Peyer's patch (tissue), 4 donors: ENCODE measurements at regions not wholly inside any gene's neighbourhood (a gene's known extent, or its start where the extent isn't known, plus 50 kb on each side); places are given as distances from the start of the nearest gene placed in this dataset.

Experiments used
- DNase-seq, 3 donors: peaks; one replicate each; pipeline ENCODE4 v3.0.0-alpha.2; 2017 to 2019
- H3K27ac ChIP-seq, 4 donors: fragments of 200-600 bp; sonication (generic); one replicate each; pipeline ENCODE4 v1.5.1; 2016 to 2019
- H3K27me3 ChIP-seq, 2 donors: fragments of 200-600 bp; sonication (generic); one replicate each; pipeline ENCODE4 v1.5.1; 2019
- H3K36me3 ChIP-seq, 3 donors: fragments of 200-600 bp; sonication (generic); one replicate each; pipeline ENCODE4 v1.5.1; 2016 to 2019
- H3K4me1 ChIP-seq, 4 donors: fragments of 200-600 bp; sonication (generic); one replicate each; pipeline ENCODE4 v1.5.1; 2016 to 2019
- H3K4me3 ChIP-seq, 4 donors: fragments of 200-600 bp; sonication (generic); 1 replicate in 3 of 4; 2 replicates in 1 of 4; pipeline ENCODE4 v1.5.1; 2016 to 2019; ENCODE audit warnings: mild to moderate bottlenecking in 1 of 4
- H3K9me3 ChIP-seq, 4 donors: fragments of 200-600 bp; sonication (generic); one replicate each; pipeline ENCODE4 v1.5.1; 2016 to 2019; ENCODE audit warnings: mild to moderate bottlenecking in 1 of 4
- CTCF ChIP-seq, 6 experiments: fragments of 450-650 bp in 4 of 6; fragments of 200-600 bp in 2 of 6; sonication (generic) in 1 of 6; IDR thresholded peaks; one replicate each; pipeline ENCODE4 v1.5.1; 2017 to 2019; ENCODE audit warnings: antibody characterized with exemption in 6 of 6, mild to moderate bottlenecking in 3 of 6, moderate library complexity in 1 of 6
- POLR2A ChIP-seq, 2 donors: fragments of 450-650 bp; IDR thresholded peaks; one replicate each; pipeline ENCODE4 v1.5.1; 2017; ENCODE audit warnings: antibody characterized with exemption in 2 of 2, mild to moderate bottlenecking in 2 of 2, moderate library complexity in 2 of 2

- Histone ChIP-seq H3K27ac (no peak overlapping the region), H3K4me3 (no peak overlapping the region), H3K36me3 (no peaks in the 10 kb centered on the region), H3K27me3 (no peaks in the 10 kb centered on the region), H3K9me3 (no peaks in the 10 kb centered on the region), H3K4me1 (no peaks in the 10 kb centered on the region)
- DNase-seq: no peak
- TF ChIP-seq POLR2A (IDR thresholded peaks at IDR 0.05) (no peak), CTCF (IDR thresholded peaks at IDR 0.05) (no peak)
Measured at GRCh38 chr12:46443594-46444263, 71.2 kb upstream of the SLC38A2 start.

GRCh38 chr12:46442738-46443137 is 70.2 kb upstream of the SLC38A2 start:
- TF ChIP-seq CTCF (IDR thresholded peaks at IDR 0.05) (no peak), POLR2A (IDR thresholded peaks at IDR 0.05) (no peak)
- Histone ChIP-seq H3K27ac (no peak overlapping the region), H3K27me3 (no peaks in the 10 kb centered on the region), H3K4me1 (no peaks in the 10 kb centered on the region), H3K9me3 (no peaks in the 10 kb centered on the region), H3K36me3 (no peaks in the 10 kb centered on the region), H3K4me3 (no peak overlapping the region)
- DNase-seq: no peak

GRCh38 chr12:46442239-46442638 is 69.7 kb upstream of the SLC38A2 start:
- Histone ChIP-seq H3K9me3 (no peaks in the 10 kb centered on the region), H3K27ac (no peak overlapping the region), H3K4me3 (no peak overlapping the region), H3K27me3 (no peaks in the 10 kb centered on the region), H3K4me1 (no peaks in the 10 kb centered on the region), H3K36me3 (no peaks in the 10 kb centered on the region)
- TF ChIP-seq POLR2A (IDR thresholded peaks at IDR 0.05): no peak
- no peak for TF ChIP-seq CTCF (IDR thresholded peaks at IDR 0.05)
- DNase-seq: no peak

- Histone ChIP-seq H3K36me3 (no peaks in the 10 kb centered on the region), H3K9me3 (no peaks in the 10 kb centered on the region), H3K27ac (no peak overlapping the region), H3K4me3 (no peak overlapping the region), H3K27me3 (no peaks in the 10 kb centered on the region), H3K4me1 (no peaks in the 10 kb centered on the region)
- no peak for TF ChIP-seq CTCF (IDR thresholded peaks at IDR 0.05)
- TF ChIP-seq POLR2A (IDR thresholded peaks at IDR 0.05): no peak
- no peak for DNase-seq
Measured at GRCh38 chr12:46439793-46440511, 67.4 kb upstream of the SLC38A2 start.

GRCh38 chr12:46438719-46439319 is 66.2 kb upstream of the SLC38A2 start:
- no peaks in the 10 kb centered on the region for H3K27me3 ChIP-seq
- DNase-seq: no peak

More at GRCh38 chr12:46438719-46439319, 66.2 kb upstream of the SLC38A2 start:
- no peak for TF ChIP-seq POLR2A (IDR thresholded peaks at IDR 0.05)
- no peak for TF ChIP-seq CTCF (IDR thresholded peaks at IDR 0.05)
- no peaks in the 10 kb centered on the region for H3K4me1 ChIP-seq
- H3K27ac ChIP-seq: no peak overlapping the region
- no peaks in the 10 kb centered on the region for H3K36me3 ChIP-seq
- no peaks in the 10 kb centered on the region for H3K9me3 ChIP-seq
- H3K4me3 ChIP-seq: no peak overlapping the region
